GM12878 (cell line): ENCODE measurements at regions not wholly inside any gene's neighbourhood (a gene's known extent, or its start where the extent isn't known, plus 50 kb on each side); places are given as distances from the start of the nearest gene placed in this dataset.

Source experiments
- ATAC-seq: fragments of 200-7000 bp; cut with Tn5 transposase; 3 replicates; pipeline ENCODE4 v1.9.1; 2020; ENCODE audit warnings: mild to moderate bottlenecking, moderate library complexity
- BruUV-seq: library from RNA; stranded (reverse); fragments of 400-500 nt; replicated peaks from 2 replicates; lab custom pipeline; 2021; lab: Mats Ljungman, UMichigan
- CTCF ChIA-PET: fragments of 300-600 bp; sonication (Branson Sonifier 250); formaldehyde crosslinking; extraction: SDS; loops from one replicate; lab custom pipeline; 2021; ENCODE audit warnings: inconsistent platforms; lab: Yijun Ruan, JAX
- POLR2A ChIA-PET: fragments of 350-600 bp; formaldehyde crosslinking; extraction: SDS; loops from one replicate; lab custom pipeline; 2021; ENCODE audit warnings: inconsistent platforms; lab: Charles Lee
- RAD21 ChIA-PET: fragments of 300-600 bp; sonication (Branson Sonifier 250); formaldehyde crosslinking; loops from one replicate; lab custom pipeline; 2023; ENCODE audit warnings: antibody characterized with exemption; ENCODE audit not compliant: unreplicated experiment; lab: Charles Lee
- SMC1A ChIA-PET: fragments of 300-600 bp; sonication (Branson Sonifier 250); formaldehyde crosslinking; loops from one replicate; lab custom pipeline; 2023; ENCODE audit not compliant: unreplicated experiment, uncharacterized antibody; lab: Charles Lee
- DNase-seq: peaks from one replicate; pipeline ENCODE4 v3.0.0-alpha.2; 2011; ENCODE audit warnings: low read depth, low spot score
- FAIRE-seq: peaks from 3 replicates; lab custom pipeline; 2011; peaks lifted over from hg19 to GRCh38; lab: Jason Lieb, UNC
- H2AFZ ChIP-seq: 2 replicates; pipeline ENCODE4 v1.6.0; 2011; ENCODE audit warnings: low read depth, low read length, control low read depth; ENCODE audit not compliant: control insufficient read depth
- H3K27ac ChIP-seq: 2 replicates; pipeline ENCODE4 v1.5.1; 2011; ENCODE audit warnings: control low read depth; ENCODE audit not compliant: control insufficient read depth, insufficient read depth
- H3K27me3 ChIP-seq, 2 experiments: replicated peaks in 1 of 2; 2 replicates each; pipeline versions ENCODE4 v1.6.0 to v1.6.1; 2011; ENCODE audit warnings: low read length in 1 of 2; ENCODE audit not compliant: control insufficient read depth in 2 of 2, insufficient read depth in 2 of 2
- H3K36me3 ChIP-seq, 2 experiments: 2 replicates each; pipeline ENCODE4 v1.5.1; 2011; ENCODE audit warnings: low read length in 1 of 2; ENCODE audit not compliant: control insufficient read depth in 2 of 2, insufficient read depth in 2 of 2
- H3K4me1 ChIP-seq: 2 replicates; pipeline ENCODE4 v1.6.1; 2011; ENCODE audit warnings: mild to moderate bottlenecking, low read length, moderate library complexity, mixed read lengths; ENCODE audit not compliant: control insufficient read depth, insufficient read depth
- H3K4me2 ChIP-seq: 2 replicates; pipeline ENCODE4 v1.6.0; 2011; ENCODE audit warnings: control low read depth; ENCODE audit not compliant: control insufficient read depth, insufficient read depth
- H3K4me3 ChIP-seq: fragments of 200-600 bp; sonication (generic); 2 replicates; pipeline ENCODE4 v1.5.1; 2016
- H3K79me2 ChIP-seq: 2 replicates; pipeline ENCODE4 v1.6.0; 2011; ENCODE audit warnings: low read length; ENCODE audit not compliant: control insufficient read depth, insufficient read depth
- H3K9ac ChIP-seq: 2 replicates; pipeline ENCODE4 v1.8.0; 2011; ENCODE audit warnings: low read length, control low read depth, mixed read lengths; ENCODE audit not compliant: control insufficient read depth, insufficient read depth
- H3K9me3 ChIP-seq: replicated peaks from 3 replicates; pipeline ENCODE4 v1.5.1; 2011; ENCODE audit warnings: mild to moderate bottlenecking, low read length; ENCODE audit not compliant: control insufficient read depth, insufficient read depth
- H4K20me1 ChIP-seq: 2 replicates; pipeline ENCODE4 v1.6.0; 2011; ENCODE audit not compliant: control insufficient read depth, insufficient read depth
- BMI1 ChIP-seq: fragments of 450-650 bp; IDR thresholded peaks from 2 replicates; pipeline ENCODE4 v1.6.1; 2016; ENCODE audit warnings: mild to moderate bottlenecking, moderate library complexity, borderline replicate concordance
- CEBPB ChIP-seq, 2 experiments: fragments of 150-350 bp in 1 of 2; IDR thresholded peaks; 2 replicates each; pipeline ENCODE4 v1.6.1; 2012 to 2014; ENCODE audit warnings: low read depth in 2 of 2, low read length in 2 of 2, borderline replicate concordance in 1 of 2, inconsistent platforms in 1 of 2
- ESRRA ChIP-seq: IDR thresholded peaks from 2 replicates; pipeline ENCODE4 v1.6.1; 2012; ENCODE audit warnings: mild to moderate bottlenecking, low read length, improper control_type of control experiment
- IKZF2 ChIP-seq, 2 experiments: fragments of 450-650 bp; IDR thresholded peaks; 2 replicates each; pipeline ENCODE4 v1.6.1; 2017; ENCODE audit warnings: mild to moderate bottlenecking in 2 of 2, moderate library complexity in 2 of 2
- MYC ChIP-seq: IDR thresholded peaks from 2 replicates; pipeline ENCODE4 v1.6.1; 2011; ENCODE audit warnings: mild to moderate bottlenecking, low read length, moderate library complexity, inconsistent platforms; ENCODE audit not compliant: insufficient read depth, insufficient replicate concordance, insufficient read length, severe bottlenecking
- POLR2AphosphoS5 ChIP-seq: IDR thresholded peaks from 2 replicates; pipeline ENCODE4 v1.6.1; 2011; ENCODE audit warnings: mild to moderate bottlenecking, low read length, inconsistent platforms
- REST ChIP-seq: IDR thresholded peaks from 2 replicates; pipeline ENCODE4 v1.6.1; 2012; ENCODE audit warnings: mild to moderate bottlenecking, low read depth, low read length
- SP1 ChIP-seq: IDR thresholded peaks from one replicate; pipeline ENCODE4 v1.6.1; 2011; ENCODE audit warnings: low read depth, low read length
- TCF3 ChIP-seq: IDR thresholded peaks from 2 replicates; pipeline ENCODE4 v1.6.1; 2012; ENCODE audit warnings: low read depth, mild to moderate bottlenecking, low read length, borderline replicate concordance; ENCODE audit not compliant: insufficient read depth
- ZNF384 ChIP-seq: IDR thresholded peaks from 2 replicates; pipeline ENCODE4 v1.6.1; 2012; ENCODE audit warnings: low read depth, mild to moderate bottlenecking, low read length, improper control_type of control experiment, borderline replicate concordance
- WGBS: methylation state at CpG from one replicate; pipeline ENCODE4 v1.1.6; 2016; ENCODE audit warnings: low lambda C conversion rate; ENCODE audit not compliant: insufficient replicate concordance, insufficient coverage; ENCODE audit errors: missing lambda C conversion rate; 5-methylcytosine and 5-hydroxymethylcytosine counted together
- in situ Hi-C: fragments of 300-500 bp; cut with MboI; formaldehyde crosslinking; loops from 9 replicates; pipeline ENCODE4 v1.14.3; 2018; ENCODE audit warnings: mixed read lengths
- intact Hi-C: fragments of 100-400 bp; cut with micrococcal nuclease; formaldehyde crosslinking; loops from one replicate; pipeline ENCODE4 v1.14.2; 2022; ENCODE audit not compliant: unreplicated experiment

- FAIRE-seq = no peak
- no peaks in the 10 kb centered on the region for H4K20me1 ChIP-seq
- ChIA-PET POLR2A (no interaction called here), CTCF (no interaction called here), RAD21 (no interaction called here), SMC1A (no interaction called here)
- no peak overlapping the region for H3K4me3 ChIP-seq
- in situ Hi-C loops (no loop called here), intact Hi-C loops (no loop called here)
- no peak for ATAC-seq
- H3K36me3 ChIP-seq = no peaks in the 10 kb centered on the region
- H2AFZ ChIP-seq = no peak overlapping the region
- H3K27ac ChIP-seq = no peak overlapping the region
- no peaks in the 10 kb centered on the region for H3K4me1 ChIP-seq
- TF ChIP-seq ZNF384 = no peak
- no peak for TF ChIP-seq TCF3
- TF ChIP-seq MYC = no peak
- no peak for TF ChIP-seq CEBPB (IDR thresholded peaks at IDR 0.05; ENCODE audit: borderline replicate concordance in 1 of 2, low read depth in 2 of 2, low read length in 2 of 2)
- no peak for TF ChIP-seq POLR2AphosphoS5
- TF ChIP-seq BMI1 = no peak
- no peak for TF ChIP-seq IKZF2 (IDR thresholded peaks at IDR 0.05)
- TF ChIP-seq REST = no peak
- no peak for TF ChIP-seq ESRRA
- no peak for TF ChIP-seq SP1
- no peaks in the 10 kb centered on the region for H3K79me2 ChIP-seq
- H3K9me3 ChIP-seq = no peaks in the 10 kb centered on the region
- DNase-seq = no peak
- no TSS peak for BruUV-seq
- H3K9ac ChIP-seq = no peak overlapping the region
- H3K4me2 ChIP-seq = no peak overlapping the region
- H3K27me3 ChIP-seq = no peaks in the 10 kb centered on the region
- WGBS = 14% methylated on average over 2 of the region's 2 CpGs
Measured at GRCh38 chrX:148365233-148365632, 135.2 kb upstream of the AFF2 start.
